Lung (tissue), 11 donors: ENCODE measurements at regions not wholly inside any gene's neighbourhood (a gene's known extent, or its start where the extent isn't known, plus 50 kb on each side); places are given as distances from the start of the nearest gene placed in this dataset.

ENCODE experiments used
- ATAC-seq: fragments of 200-7000 bp; cut with Tn5 transposase; one replicate; pipeline ENCODE4 v1.9.1; 2020; ENCODE audit warnings: moderate number of reproducible peaks; ENCODE audit not compliant: insufficient read depth, low FRiP score
- DNase-seq, 3 donors: peaks; one replicate each; pipeline ENCODE4 v3.0.0-alpha.2; 2013 to 2017
- H3K27ac ChIP-seq, 2 donors: one replicate each; pipeline ENCODE4 v1.5.1; 2013; ENCODE audit warnings: mild to moderate bottlenecking in 2 of 2, moderate library complexity in 2 of 2, control low read depth in 1 of 2, inconsistent platforms in 1 of 2, low read depth in 1 of 2, low read length in 1 of 2
- H3K27me3 ChIP-seq, 3 donors: one replicate each; pipeline ENCODE4 v1.5.1; 2013; ENCODE audit warnings: low read length in 2 of 3; ENCODE audit not compliant: control insufficient read depth in 3 of 3, insufficient read depth in 3 of 3
- H3K36me3 ChIP-seq, 4 donors: one replicate each; pipeline ENCODE4 v1.5.1; 2013; ENCODE audit warnings: low read length in 4 of 4, mild to moderate bottlenecking in 1 of 4, moderate library complexity in 1 of 4; ENCODE audit not compliant: control insufficient read depth in 4 of 4, insufficient read depth in 4 of 4
- H3K4me1 ChIP-seq, 5 donors: one replicate each; pipeline ENCODE4 v1.5.1; 2013; ENCODE audit warnings: low read length in 5 of 5, mild to moderate bottlenecking in 2 of 5, moderate library complexity in 1 of 5; ENCODE audit not compliant: control insufficient read depth in 5 of 5, insufficient read depth in 5 of 5
- H3K4me3 ChIP-seq: one replicate; pipeline ENCODE4 v1.5.1; 2013; ENCODE audit warnings: mild to moderate bottlenecking, control low read depth, moderate library complexity
- H3K9ac ChIP-seq, 2 donors: one replicate each; pipeline ENCODE4 v1.5.1; 2013; ENCODE audit warnings: low read length in 2 of 2, control low read depth in 1 of 2; ENCODE audit not compliant: insufficient read depth in 1 of 2
- H3K9me3 ChIP-seq, 4 donors: one replicate each; pipeline ENCODE4 v1.5.1; 2013; ENCODE audit warnings: low read length in 3 of 4, mild to moderate bottlenecking in 1 of 4, moderate library complexity in 1 of 4; ENCODE audit not compliant: control insufficient read depth in 4 of 4, insufficient read depth in 3 of 4
- CTCF ChIP-seq: IDR thresholded peaks from 2 replicates; pipeline ENCODE4 v1.5.1; 2012; ENCODE audit warnings: mild to moderate bottlenecking; ENCODE audit errors: control extremely low read depth, extremely low read depth
- WGBS, 2 donors: extraction: QIAGEN DNeasy Blood & Tissue Kit; methylation state at CpG; one replicate each; pipeline ENCODE4 v1.1.7; 2013; 5-methylcytosine and 5-hydroxymethylcytosine counted together
- donor health status: control.
- donor health status: control.
- donor health status: Bipolar disorder and iron deficiency.
- donor health status: healthy.
- donor health status: DM: yes; HTN: yes; CAD: no.

GRCh38 chr4:31307029-31307428, 586.9 kb downstream of the PCDH7 start:
- 78% methylated on average over 5 of the region's 5 CpGs for WGBS, 2 donors
- H3K27ac ChIP-seq: no peak overlapping the region
- ATAC-seq (no peak), DNase-seq (no peak)
- H3K4me1 ChIP-seq: no peaks in the 10 kb centered on the region
- H3K27me3 ChIP-seq: no peaks in the 10 kb centered on the region
- no peak overlapping the region for H3K4me3 ChIP-seq
- peaks cover 0 to 1% (median 0%) of the 10 kb centered on the region in 4 donors for H3K9me3 ChIP-seq
- no peaks in the 10 kb centered on the region for H3K36me3 ChIP-seq
- H3K9ac ChIP-seq: no peak overlapping the region
- TF ChIP-seq CTCF: no peak

GRCh38 chr4:31324814-31325213, 604.6 kb downstream of the PCDH7 start:
- H3K9ac ChIP-seq: no peak overlapping the region
- H3K27ac ChIP-seq: no peak overlapping the region
- H3K36me3 ChIP-seq: no peaks in the 10 kb centered on the region
- no peak for ATAC-seq
- no peaks in the 10 kb centered on the region for H3K27me3 ChIP-seq
- H3K4me1 ChIP-seq: no peaks in the 10 kb centered on the region
- DNase-seq: no peak
- no peaks in the 10 kb centered on the region for H3K9me3 ChIP-seq
- no peak for TF ChIP-seq CTCF
- no peak overlapping the region for H3K4me3 ChIP-seq

GRCh38 chr4:31325300-31325699, 605.1 kb downstream of the PCDH7 start:
- H3K36me3 ChIP-seq: no peaks in the 10 kb centered on the region
- H3K4me3 ChIP-seq: no peak overlapping the region
- no peak overlapping the region for H3K27ac ChIP-seq
- no peaks in the 10 kb centered on the region for H3K27me3 ChIP-seq
- ATAC-seq: no peak
- WGBS, 2 donors: 72 to 85% methylated on average over 1 of the region's 1 CpG
- H3K9me3 ChIP-seq: no peaks in the 10 kb centered on the region
- DNase-seq: no peak
- no peak overlapping the region for H3K9ac ChIP-seq
- H3K4me1 ChIP-seq: no peaks in the 10 kb centered on the region
- no peak for TF ChIP-seq CTCF

GRCh38 chr4:31327031-31327430, 606.9 kb downstream of the PCDH7 start:
- DNase-seq (no peak), ATAC-seq (no peak)
- Histone ChIP-seq H3K9ac (no peak overlapping the region), H3K36me3 (no peaks in the 10 kb centered on the region), H3K4me1 (no peaks in the 10 kb centered on the region), H3K9me3 (no peaks in the 10 kb centered on the region), H3K27ac (no peak overlapping the region), H3K27me3 (no peaks in the 10 kb centered on the region), H3K4me3 (no peak overlapping the region)
- TF ChIP-seq CTCF: no peak
- WGBS, 2 donors: 89 to 90% methylated on average over 6 of the region's 6 CpGs
